HL-60 (cell line): ENCODE measurements at regions not wholly inside any gene's neighbourhood (a gene's known extent, or its start where the extent isn't known, plus 50 kb on each side); places are given as distances from the start of the nearest gene placed in this dataset.

Experiments
- CTCF ChIP-seq: IDR thresholded peaks from one replicate; pipeline ENCODE4 v1.5.1; 2011; ENCODE audit warnings: low read length, control low read depth, inconsistent platforms; ENCODE audit not compliant: insufficient read depth
- POLR2AphosphoS5 ChIP-seq: IDR thresholded peaks from 2 replicates; pipeline ENCODE4 v1.6.1; 2012; ENCODE audit warnings: low read depth
- REST ChIP-seq: IDR thresholded peaks from 2 replicates; pipeline ENCODE4 v1.6.1; 2012; ENCODE audit warnings: low read depth; ENCODE audit not compliant: insufficient replicate concordance

- TF ChIP-seq CTCF (no peak), REST (no peak), POLR2AphosphoS5 (no peak)
These were observed 970.6 kb downstream of the DIPK2A start for GRCh38 chr3:144942093-144942837.
